ENCODE measurements at regions not wholly inside any gene's neighbourhood (a gene's known extent, or its start where the extent isn't known, plus 50 kb on each side); places are given as distances from the start of the nearest gene placed in this dataset.

- no peaks in the 10 kb centered on the region for H3F3A ChIP-seq (ENCODE audit: insufficient read depth)
- 18 to 25% methylated on average over 5 of the region's 5 CpGs for WGBS, 2 experiments (ENCODE audit: low coverage in 1 of 2, low lambda C conversion rate in 2 of 2, missing lambda C conversion rate in 2 of 2)
- TF ChIP-seq EZH2 (IDR thresholded peaks at IDR 0.05; ENCODE audit: insufficient read depth, poor library complexity, severe bottlenecking) (no peak), EZH2phosphoT487 (IDR thresholded peaks at IDR 0.05; ENCODE audit: insufficient read depth, low read depth) (no peak)
Observed at GRCh38 chr6:96450082-96450769, 71.4 kb upstream of the UFL1 start.

GRCh38 chr6:96450770-96451130, 70.9 kb upstream of the UFL1 start:
- no peaks in the 10 kb centered on the region for H3K27me3 ChIP-seq (replicated peaks; ENCODE audit: insufficient read depth)
- no peaks in the 10 kb centered on the region for H4K20me1 ChIP-seq (ENCODE audit: insufficient read depth)
- H3K36me3 ChIP-seq (ENCODE audit: low read depth) = no peaks in the 10 kb centered on the region
- H3K4me1 ChIP-seq (ENCODE audit: insufficient read depth) = no peaks in the 10 kb centered on the region
- in situ Hi-C loops (cut with MboI) = no loop called here
- H3F3A ChIP-seq (ENCODE audit: insufficient read depth) = no peaks in the 10 kb centered on the region
- H3K9ac ChIP-seq = no peak overlapping the region
- no peak overlapping the region for H3K4me2 ChIP-seq (ENCODE audit: unreplicated experiment)
- DNase-seq = no peak
- H3K4me3 ChIP-seq = no peak overlapping the region
- H3K9me3 ChIP-seq (ENCODE audit: low read depth) = no peaks in the 10 kb centered on the region
- TF ChIP-seq EZH2 (IDR thresholded peaks at IDR 0.05; ENCODE audit: insufficient read depth, poor library complexity, severe bottlenecking) (no peak), EZH2phosphoT487 (IDR thresholded peaks at IDR 0.05; ENCODE audit: insufficient read depth, low read depth) (no peak)
- H3K9me2 ChIP-seq (ENCODE audit: insufficient read depth) = no peaks in the 10 kb centered on the region
- H3K27ac ChIP-seq = no peak overlapping the region
- no peaks in the 10 kb centered on the region for H3K79me2 ChIP-seq (ENCODE audit: insufficient read depth)
- H2AFZ ChIP-seq = no peak overlapping the region

More at GRCh38 chr6:96450082-96450769, 71.4 kb upstream of the UFL1 start:
- in situ Hi-C loops (cut with MboI) = no loop called here
- Histone ChIP-seq H3K36me3 (ENCODE audit: low read depth) (no peaks in the 10 kb centered on the region), H3K4me2 (ENCODE audit: unreplicated experiment) (no peak overlapping the region), H4K20me1 (ENCODE audit: insufficient read depth) (no peaks in the 10 kb centered on the region), H3K9me3 (ENCODE audit: low read depth) (no peaks in the 10 kb centered on the region), H3K27me3 (replicated peaks; ENCODE audit: insufficient read depth) (no peaks in the 10 kb centered on the region), H3K4me3 (no peak overlapping the region), H3K9me2 (ENCODE audit: insufficient read depth) (no peaks in the 10 kb centered on the region), H2AFZ (no peak overlapping the region), H3K79me2 (ENCODE audit: insufficient read depth) (no peaks in the 10 kb centered on the region), H3K27ac (no peak overlapping the region), H3K4me1 (ENCODE audit: insufficient read depth) (no peaks in the 10 kb centered on the region), H3K9ac (no peak overlapping the region)
- no peak for DNase-seq

GRCh38 chr6:96458771-96459170, 62.8 kb upstream of the UFL1 start:
- Histone ChIP-seq H3K4me1 (ENCODE audit: insufficient read depth) (no peaks in the 10 kb centered on the region), H3K36me3 (ENCODE audit: low read depth) (no peaks in the 10 kb centered on the region), H3K4me2 (ENCODE audit: unreplicated experiment) (no peak overlapping the region), H4K20me1 (ENCODE audit: insufficient read depth) (no peaks in the 10 kb centered on the region), H3F3A (ENCODE audit: insufficient read depth) (no peaks in the 10 kb centered on the region), H3K27me3 (replicated peaks; ENCODE audit: insufficient read depth) (no peaks in the 10 kb centered on the region), H3K4me3 (no peak overlapping the region), H3K9ac (no peak overlapping the region), H2AFZ (no peak overlapping the region), H3K27ac (no peak overlapping the region), H3K9me3 (ENCODE audit: low read depth) (no peaks in the 10 kb centered on the region), H3K9me2 (ENCODE audit: insufficient read depth) (no peaks in the 10 kb centered on the region), H3K79me2 (ENCODE audit: insufficient read depth) (no peaks in the 10 kb centered on the region)
- in situ Hi-C loops (cut with MboI) = no loop called here
- 6% methylated on average over 4 of the region's 4 CpGs for WGBS, 2 experiments (ENCODE audit: low coverage in 1 of 2, low lambda C conversion rate in 2 of 2, missing lambda C conversion rate in 2 of 2)
- no peak for DNase-seq
- no peak for TF ChIP-seq EZH2 (IDR thresholded peaks at IDR 0.05; ENCODE audit: insufficient read depth, poor library complexity, severe bottlenecking)
- TF ChIP-seq EZH2phosphoT487 (IDR thresholded peaks at IDR 0.05; ENCODE audit: insufficient read depth, low read depth) = no peak

- TF ChIP-seq EZH2phosphoT487 (IDR thresholded peaks at IDR 0.05; ENCODE audit: insufficient read depth, low read depth) = no peak
- no peak for TF ChIP-seq EZH2 (IDR thresholded peaks at IDR 0.05; ENCODE audit: insufficient read depth, poor library complexity, severe bottlenecking)
- no peak overlapping the region for H3K9ac ChIP-seq
- no peaks in the 10 kb centered on the region for H3K9me3 ChIP-seq (ENCODE audit: low read depth)
- H4K20me1 ChIP-seq (ENCODE audit: insufficient read depth) = no peaks in the 10 kb centered on the region
- 41 to 48% methylated on average over 6 of the region's 6 CpGs for WGBS, 2 experiments (ENCODE audit: low coverage in 1 of 2, low lambda C conversion rate in 2 of 2, missing lambda C conversion rate in 2 of 2)
- no peaks in the 10 kb centered on the region for H3K9me2 ChIP-seq (ENCODE audit: insufficient read depth)
- no peaks in the 10 kb centered on the region for H3K79me2 ChIP-seq (ENCODE audit: insufficient read depth)
- no peaks in the 10 kb centered on the region for H3K27me3 ChIP-seq (replicated peaks; ENCODE audit: insufficient read depth)
- H3K4me2 ChIP-seq (ENCODE audit: unreplicated experiment) = no peak overlapping the region
- in situ Hi-C loops (cut with MboI) = no loop called here
- H3K4me3 ChIP-seq = no peak overlapping the region
- H3K36me3 ChIP-seq (ENCODE audit: low read depth) = no peaks in the 10 kb centered on the region
- H3F3A ChIP-seq (ENCODE audit: insufficient read depth) = no peaks in the 10 kb centered on the region
- H3K4me1 ChIP-seq (ENCODE audit: insufficient read depth) = no peaks in the 10 kb centered on the region
- H3K27ac ChIP-seq = no peak overlapping the region
- DNase-seq = no peak
- H2AFZ ChIP-seq = no peak overlapping the region
Observed at GRCh38 chr6:96460052-96460700, 61.4 kb upstream of the UFL1 start.

Data from GM23248 (cell line).